ENCODE measurements at regions not wholly inside any gene's neighbourhood (a gene's known extent, or its start where the extent isn't known, plus 50 kb on each side); places are given as distances from the start of the nearest gene placed in this dataset.
"Not testable (repeated sequence)": the region's sequence is repeated elsewhere in the genome, so short reads cannot be mapped to it uniquely, and the experiment has no call there.

GRCh38 chr3:167008791-167009190, 371.3 kb downstream of the ZBBX start:
- no peak for DNase-seq (ENCODE audit: extremely low spot score in 2 of 2)
- no peaks in the 10 kb centered on the region for H3K27me3 ChIP-seq
- intact Hi-C loops (cut with DNase I), result no loop called here
- no peaks in the 10 kb centered on the region for H3K9me3 ChIP-seq
- H3K4me1 ChIP-seq, result no peaks in the 10 kb centered on the region
- H3K4me3 ChIP-seq, result no peak overlapping the region
- no peaks in the 10 kb centered on the region for H3K36me3 ChIP-seq
- H3K27ac ChIP-seq, result no peak overlapping the region
- TF ChIP-seq POLR2A (IDR thresholded peaks at IDR 0.05) (no peak), POLR2AphosphoS5 (IDR thresholded peaks at IDR 0.05; ENCODE audit: insufficient read depth in 1 of 2, low read depth in 1 of 2) (no peak)
- TF ChIP-seq, protein P1, sequence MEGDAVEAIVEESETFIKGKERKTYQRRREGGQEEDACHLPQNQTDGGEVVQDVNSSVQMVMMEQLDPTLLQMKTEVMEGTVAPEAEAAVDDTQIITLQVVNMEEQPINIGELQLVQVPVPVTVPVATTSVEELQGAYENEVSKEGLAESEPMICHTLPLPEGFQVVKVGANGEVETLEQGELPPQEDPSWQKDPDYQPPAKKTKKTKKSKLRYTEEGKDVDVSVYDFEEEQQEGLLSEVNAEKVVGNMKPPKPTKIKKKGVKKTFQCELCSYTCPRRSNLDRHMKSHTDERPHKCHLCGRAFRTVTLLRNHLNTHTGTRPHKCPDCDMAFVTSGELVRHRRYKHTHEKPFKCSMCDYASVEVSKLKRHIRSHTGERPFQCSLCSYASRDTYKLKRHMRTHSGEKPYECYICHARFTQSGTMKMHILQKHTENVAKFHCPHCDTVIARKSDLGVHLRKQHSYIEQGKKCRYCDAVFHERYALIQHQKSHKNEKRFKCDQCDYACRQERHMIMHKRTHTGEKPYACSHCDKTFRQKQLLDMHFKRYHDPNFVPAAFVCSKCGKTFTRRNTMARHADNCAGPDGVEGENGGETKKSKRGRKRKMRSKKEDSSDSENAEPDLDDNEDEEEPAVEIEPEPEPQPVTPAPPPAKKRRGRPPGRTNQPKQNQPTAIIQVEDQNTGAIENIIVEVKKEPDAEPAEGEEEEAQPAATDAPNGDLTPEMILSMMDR (IDR thresholded peaks at IDR 0.05), result no peak

- Histone ChIP-seq H3K27me3 (no peaks in the 10 kb centered on the region), H3K27ac (no peak overlapping the region), H3K9me3 (no peaks in the 10 kb centered on the region), H3K4me3 (no peak overlapping the region), H3K36me3 (no peaks in the 10 kb centered on the region), H3K4me1 (no peaks in the 10 kb centered on the region)
- TF ChIP-seq, protein P1 (IDR thresholded peaks at IDR 0.05), result no peak
- TF ChIP-seq POLR2AphosphoS5 (IDR thresholded peaks at IDR 0.05; ENCODE audit: insufficient read depth in 1 of 2, low read depth in 1 of 2), result no peak
- TF ChIP-seq POLR2A (IDR thresholded peaks at IDR 0.05), result no peak
- no peak for DNase-seq (ENCODE audit: extremely low spot score in 2 of 2)
- intact Hi-C loops (cut with DNase I), result no loop called here
Measured at GRCh38 chr3:167001374-167001773, 378.7 kb downstream of the ZBBX start.

DNA sequence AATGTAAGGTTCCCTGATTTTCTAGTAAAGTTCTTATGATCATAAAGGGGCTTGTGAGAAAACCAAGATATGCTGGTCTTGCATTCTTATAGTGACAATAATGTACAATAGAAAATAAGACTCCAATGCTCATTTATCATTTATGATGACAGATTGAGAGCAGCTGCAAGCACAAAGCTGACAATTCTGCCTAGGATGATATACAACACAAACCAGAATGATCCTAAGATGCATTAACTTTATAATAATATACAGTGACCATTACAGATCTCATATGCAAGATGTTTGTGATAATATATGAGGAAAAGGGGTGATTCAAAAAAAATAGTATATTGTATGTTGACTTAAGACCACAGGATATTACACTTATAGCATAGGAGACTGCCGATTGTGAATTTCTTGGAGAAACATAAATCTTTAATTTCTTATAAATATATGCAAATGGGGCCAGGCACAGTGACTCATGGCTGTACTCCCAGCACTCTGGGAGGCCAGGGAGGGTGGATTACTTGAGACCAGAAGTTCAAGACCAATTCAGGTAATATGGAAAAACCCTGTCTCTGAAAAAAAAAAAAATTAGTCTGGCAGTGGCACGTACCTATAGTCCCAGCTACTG, 387.0 kb downstream of the ZBBX start:
- DNase-seq (ENCODE audit: extremely low spot score in 2 of 2), result no peak
- no peaks in the 10 kb centered on the region for H3K9me3 ChIP-seq
- H3K4me3 ChIP-seq, result no peak overlapping the region
- no peaks in the 10 kb centered on the region for H3K36me3 ChIP-seq
- H3K27me3 ChIP-seq, result no peaks in the 10 kb centered on the region
- intact Hi-C loops (cut with DNase I), result no loop called here
- no peak overlapping the region for H3K27ac ChIP-seq
- no peaks in the 10 kb centered on the region for H3K4me1 ChIP-seq
- TF ChIP-seq, protein P1 (IDR thresholded peaks at IDR 0.05), result no peak
- TF ChIP-seq POLR2A (IDR thresholded peaks at IDR 0.05) (no peak), POLR2AphosphoS5 (IDR thresholded peaks at IDR 0.05; ENCODE audit: insufficient read depth in 1 of 2, low read depth in 1 of 2) (no peak)

DNA sequence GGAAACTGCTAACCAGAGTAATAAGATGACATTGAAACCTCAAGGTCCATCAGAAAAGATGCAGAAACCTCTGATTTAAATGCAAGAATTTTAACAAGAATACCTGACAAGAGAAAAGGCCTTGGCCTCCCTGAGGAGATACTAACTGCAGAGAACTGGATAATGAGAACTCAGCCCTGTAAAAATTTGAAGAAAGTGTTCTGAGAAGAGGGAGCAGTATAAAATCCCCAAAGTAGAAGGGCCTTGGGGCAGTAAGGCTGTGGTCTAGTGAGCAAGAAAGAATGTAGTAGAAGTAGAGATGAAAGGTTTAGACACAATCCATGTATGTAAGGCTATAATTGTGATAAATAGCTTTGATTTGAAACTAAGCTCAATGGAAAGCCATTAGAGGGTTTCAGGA, 394.1 kb downstream of the ZBBX start:
- TF ChIP-seq POLR2A (IDR thresholded peaks at IDR 0.05), result no peak
- no peak for TF ChIP-seq POLR2AphosphoS5 (IDR thresholded peaks at IDR 0.05; ENCODE audit: insufficient read depth in 1 of 2, low read depth in 1 of 2)
- TF ChIP-seq, protein P1 (IDR thresholded peaks at IDR 0.05), result no peak
- DNase-seq (ENCODE audit: extremely low spot score in 2 of 2), result no peak
- no peaks in the 10 kb centered on the region for H3K27me3 ChIP-seq

GRCh38 chr3:166975796-166976195, 404.3 kb downstream of the ZBBX start:
- H3K9me3 ChIP-seq; H3K27ac ChIP-seq; H3K4me3 ChIP-seq; H3K4me1 ChIP-seq; H3K27me3 ChIP-seq; intact Hi-C loops (cut with DNase I); H3K36me3 ChIP-seq; DNase-seq (ENCODE audit: extremely low spot score in 2 of 2): not testable (repeated sequence)

More for the DNA sequence above, 394.1 kb downstream of the ZBBX start:
- Histone ChIP-seq H3K9me3 (no peaks in the 10 kb centered on the region), H3K27ac (no peak overlapping the region), H3K4me3 (no peak overlapping the region), H3K36me3 (no peaks in the 10 kb centered on the region), H3K4me1 (no peaks in the 10 kb centered on the region)
- intact Hi-C loops (cut with DNase I), result no loop called here

GRCh38 chr3:166967714-166968113, 412.4 kb downstream of the ZBBX start:
- H3K27me3 ChIP-seq; intact Hi-C loops (cut with DNase I); H3K27ac ChIP-seq; H3K36me3 ChIP-seq; H3K4me1 ChIP-seq; DNase-seq (ENCODE audit: extremely low spot score in 2 of 2); H3K4me3 ChIP-seq; H3K9me3 ChIP-seq: not testable (repeated sequence)

All from vagina (tissue), 2 donors.